CD1c-positive myeloid dendritic cell (primary cell): ENCODE measurements at regions not wholly inside any gene's neighbourhood (a gene's known extent, or its start where the extent isn't known, plus 50 kb on each side); places are given as distances from the start of the nearest gene placed in this dataset.
A peak's percentile ranks its signal among the peaks of the same experiment; 100 is the strongest.

Experiments used
- DNase-seq: peaks from one replicate; pipeline ENCODE4 v3.0.0-alpha.2; 2016; ENCODE audit errors: extremely low spot score

- DNase-seq, result no peak
Observed at GRCh38 chr9:91040371-91041215, 239.0 kb downstream of the SYK start.

GRCh38 chr9:91042024-91042423, 240.4 kb downstream of the SYK start:
- DNase-seq, result no peak

DNA sequence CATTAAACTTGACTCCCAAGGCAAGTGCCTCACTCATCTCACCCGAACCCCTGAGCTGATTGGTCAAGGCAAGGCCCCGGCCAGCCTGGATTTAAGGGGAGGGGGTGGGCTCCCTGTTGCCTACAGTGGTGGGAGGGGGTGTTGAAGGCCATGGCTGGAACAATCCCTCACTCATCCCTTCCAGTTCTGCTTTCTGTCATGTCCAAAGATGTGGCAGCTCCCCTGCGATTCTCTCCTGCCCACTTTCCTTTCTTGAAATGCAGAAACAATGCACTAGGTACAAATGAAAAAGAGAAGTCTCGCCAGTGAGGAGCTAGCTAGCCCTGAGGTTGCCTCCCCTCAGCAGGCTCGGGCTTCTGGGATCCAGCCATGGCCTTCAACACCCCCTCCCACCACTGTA, 240.9 kb downstream of the SYK start:
- no peak for DNase-seq

- no peak for DNase-seq
Observed at GRCh38 chr9:91043056-91043810, 241.6 kb downstream of the SYK start.

- DNase-seq, result no peak
Observed at GRCh38 chr9:91043811-91044175, 242.2 kb downstream of the SYK start.

DNA sequence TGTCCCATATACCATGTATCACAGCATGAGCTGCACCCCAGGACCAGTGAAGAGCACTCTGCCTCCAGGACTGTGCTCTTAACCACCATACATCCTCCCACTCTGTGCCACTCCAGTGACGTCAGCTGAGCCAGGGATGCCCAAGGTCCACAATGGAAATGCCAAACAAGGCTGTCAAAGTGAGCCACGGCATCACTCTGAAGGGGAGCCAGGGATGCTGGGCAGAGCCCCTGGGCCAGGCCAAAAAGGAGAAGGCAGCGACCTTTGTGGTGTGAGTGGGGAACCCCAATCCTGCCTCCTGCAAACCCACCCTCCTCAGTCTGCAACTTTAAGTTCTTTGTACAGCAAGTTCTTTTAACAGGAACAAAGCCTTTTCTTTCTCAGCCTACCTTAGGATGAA, 242.7 kb downstream of the SYK start:
- no peak for DNase-seq

DNA sequence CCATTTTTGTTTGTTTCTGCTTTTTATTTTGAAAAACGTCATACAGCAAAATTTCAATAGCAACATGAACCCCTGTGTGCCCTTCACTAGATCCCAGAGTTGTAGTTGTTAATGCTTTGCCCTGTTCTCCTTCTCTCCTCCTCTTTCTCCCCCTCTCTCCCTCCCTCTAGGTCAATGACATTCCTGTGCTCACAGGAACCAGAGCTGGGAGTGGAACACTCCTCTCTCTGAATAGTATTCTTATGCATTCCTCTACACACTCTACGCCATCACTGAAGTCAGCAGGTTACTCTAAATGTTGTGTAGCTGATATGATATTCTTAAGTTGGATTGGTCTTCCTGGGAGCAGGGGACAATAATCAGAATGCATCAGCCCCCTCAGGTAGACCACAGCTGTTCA, 243.4 kb downstream of the SYK start:
- DNase-seq, result no peak

GRCh38 chr9:91047529-91047928, 245.9 kb downstream of the SYK start:
- DNase-seq, result no peak

GRCh38 chr9:91047993-91048607, 246.5 kb downstream of the SYK start:
- DNase-seq, result no peak

DNA sequence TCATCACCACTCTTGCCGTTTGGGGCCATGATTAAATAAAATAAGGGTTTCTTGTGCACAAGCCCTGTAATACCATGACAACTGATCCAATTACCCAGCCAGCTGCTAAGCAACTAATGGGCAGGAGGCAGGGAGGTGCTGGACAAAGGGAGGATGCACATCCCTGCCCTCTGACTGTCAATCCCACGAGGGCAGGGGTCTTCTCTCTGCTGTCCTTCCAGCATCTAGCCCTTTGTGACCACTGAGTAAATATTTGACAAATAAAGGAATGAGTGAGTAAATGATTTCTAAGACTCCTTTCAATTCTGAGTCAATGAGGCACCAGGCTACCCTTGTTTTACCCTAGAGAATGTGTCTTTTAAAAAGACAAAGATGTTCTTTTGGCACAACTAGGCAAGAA, 247.1 kb downstream of the SYK start:
- DNase-seq, result no peak

GRCh38 chr9:91053824-91054223, 252.2 kb downstream of the SYK start:
- no peak for DNase-seq

DNA sequence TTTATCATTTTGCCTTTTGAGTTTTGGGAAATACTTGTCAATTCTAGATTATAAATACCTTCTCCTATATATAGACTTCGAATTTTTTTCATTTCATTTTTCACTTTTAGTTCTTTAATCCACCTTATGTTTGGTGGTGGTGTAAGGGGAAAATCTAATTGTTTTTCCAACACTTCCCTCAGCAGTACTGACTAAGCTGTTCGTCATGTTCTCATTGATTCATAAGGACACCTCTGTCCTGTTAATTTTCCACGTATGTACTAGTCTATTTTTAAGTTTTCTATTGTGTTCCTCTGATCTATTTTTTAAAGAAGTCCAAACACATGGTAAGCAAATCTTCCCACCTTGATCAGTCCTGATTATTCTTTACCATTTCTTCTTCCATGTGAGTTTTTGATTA, 254.2 kb downstream of the SYK start:
- DNase-seq, result no peak

DNA sequence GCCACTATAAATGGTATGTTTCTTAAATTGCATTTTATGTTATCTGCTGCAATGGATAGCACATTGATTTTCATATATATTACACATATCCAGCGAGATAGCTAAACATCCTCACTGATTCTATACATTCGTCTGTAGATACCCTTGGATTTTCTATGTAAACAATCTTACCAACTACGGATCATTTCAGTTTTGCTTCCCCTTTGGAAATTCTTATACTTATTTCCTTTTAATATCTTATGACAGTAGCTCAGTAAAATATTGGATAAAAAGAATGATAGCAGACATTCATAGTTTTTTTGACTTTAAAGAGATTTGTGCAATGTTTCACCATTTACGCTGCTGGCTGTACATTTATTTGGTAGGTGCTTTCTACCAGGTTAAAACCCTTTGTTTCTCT, 254.9 kb downstream of the SYK start:
- no peak for DNase-seq

DNA sequence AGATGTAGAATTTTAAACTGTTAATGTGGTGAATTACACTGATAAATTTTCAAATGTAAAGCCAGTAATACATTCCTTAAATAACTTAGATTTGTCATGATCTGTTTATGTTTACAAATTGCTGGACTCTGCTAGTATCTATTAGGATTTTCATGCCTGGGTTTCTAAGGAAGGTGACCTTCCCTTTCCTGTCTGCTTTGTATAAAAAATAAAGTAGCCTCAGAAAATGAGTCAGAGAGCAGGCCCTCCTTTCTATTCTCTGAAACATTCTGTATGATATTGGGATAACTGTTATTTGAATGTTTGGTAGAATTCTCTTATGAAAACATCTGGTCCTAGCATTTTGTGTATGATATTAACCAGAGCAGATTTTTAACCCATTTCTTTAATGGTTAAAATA, 255.3 kb downstream of the SYK start:
- peak; percentile 33 for DNase-seq

- no peak for DNase-seq
Observed at GRCh38 chr9:91059713-91060112, 258.1 kb downstream of the SYK start.

GRCh38 chr9:91060520-91061343, 259.1 kb downstream of the SYK start:
- peak; percentile 76 for DNase-seq

GRCh38 chr9:91061506-91061905, 259.9 kb downstream of the SYK start:
- DNase-seq, result peak; percentile 52

DNA sequence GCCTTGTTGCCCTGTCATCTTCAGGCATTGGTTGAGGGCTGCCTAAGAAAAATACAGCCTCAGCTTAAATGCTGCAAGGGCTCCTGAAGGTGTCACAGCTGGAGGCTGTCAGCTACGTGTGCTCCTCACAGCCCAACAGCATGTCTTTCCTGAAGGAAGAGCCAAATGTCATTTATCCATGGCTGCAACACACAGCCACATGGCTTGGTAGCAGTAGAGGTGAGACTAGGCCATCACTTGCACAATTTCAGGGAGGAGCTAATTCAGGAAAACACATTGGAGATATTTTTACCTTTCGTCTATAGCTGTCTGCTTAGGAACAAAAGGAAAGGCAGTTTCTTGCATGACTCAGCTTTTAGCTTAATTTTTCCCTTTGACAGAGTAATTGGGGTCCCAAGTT, 260.7 kb downstream of the SYK start:
- DNase-seq, result no peak

DNA sequence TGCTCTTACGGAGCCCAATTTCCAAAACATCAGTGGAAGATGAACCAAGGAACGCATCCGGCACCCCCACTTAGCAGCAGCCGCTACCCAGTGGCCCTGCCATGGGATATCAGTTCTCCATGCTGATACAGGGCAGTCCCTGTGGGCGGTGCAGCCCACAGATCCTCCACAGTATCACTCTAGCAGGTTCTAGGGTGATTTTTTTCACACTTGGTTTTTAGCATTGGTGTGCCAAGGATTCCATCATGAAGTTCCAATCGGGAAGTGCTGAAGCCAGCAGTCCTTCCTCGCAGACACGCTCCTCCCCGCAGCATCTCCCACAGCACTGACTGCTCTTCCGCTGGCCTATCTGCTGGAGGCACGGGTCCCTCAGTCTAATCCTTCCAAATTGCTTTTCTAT, 261.9 kb downstream of the SYK start:
- DNase-seq, result no peak

DNA sequence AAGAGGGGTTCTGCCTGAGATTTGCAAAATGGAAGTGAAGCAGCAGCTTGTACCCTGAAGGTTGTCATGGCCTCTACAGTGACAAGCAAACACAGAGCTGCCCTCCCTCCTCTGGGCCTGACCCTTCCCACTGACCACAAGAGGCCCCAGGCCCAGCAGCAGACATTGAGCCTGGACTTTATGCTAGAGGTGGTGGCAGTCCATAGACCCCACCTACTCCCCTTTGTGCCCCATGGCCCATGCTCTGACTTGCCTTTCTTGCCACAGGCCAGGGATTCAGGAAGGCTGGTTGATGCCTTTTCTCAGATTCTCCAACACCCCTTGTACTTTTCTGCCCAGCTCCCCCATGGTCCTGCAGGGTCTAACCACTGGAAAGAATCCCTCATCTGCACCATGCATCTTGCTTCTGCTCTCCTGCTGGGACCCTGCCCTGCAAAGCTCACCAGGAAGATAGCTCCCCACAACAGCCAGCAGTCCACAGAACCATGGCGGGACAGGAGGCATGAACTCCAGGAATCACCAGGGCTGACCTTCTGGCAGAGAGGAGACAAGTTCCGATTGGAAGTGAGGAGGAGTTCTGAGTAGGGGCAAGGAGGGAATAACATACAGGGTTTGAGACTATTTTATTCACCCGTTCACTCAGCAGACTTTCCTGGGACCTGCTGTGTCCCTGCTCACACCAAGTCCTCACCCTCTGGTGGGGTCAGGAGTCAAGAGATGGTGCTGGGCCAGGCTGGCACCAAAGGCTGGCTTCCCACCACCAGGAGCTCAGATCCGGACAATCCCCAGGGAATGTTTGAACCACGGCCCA, 263.8 kb downstream of the SYK start:
- DNase-seq, result no peak

DNA sequence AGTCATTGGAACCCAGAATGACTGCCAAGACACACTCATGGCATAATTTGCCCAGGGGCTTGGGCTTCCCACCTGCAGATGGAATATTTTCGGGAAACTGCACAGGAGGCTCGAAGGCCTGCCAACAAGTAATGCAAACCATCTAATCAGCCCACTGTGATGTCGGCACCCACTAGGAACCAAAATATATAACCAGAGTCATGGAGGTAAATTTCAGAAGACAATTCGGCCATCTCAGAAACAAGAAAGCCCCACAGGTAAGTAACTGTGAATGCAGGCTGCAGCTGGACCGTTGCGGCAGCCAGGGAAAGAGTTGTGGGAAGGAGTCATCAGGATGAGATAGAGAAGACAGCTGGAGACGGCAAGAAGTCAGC, 264.4 kb downstream of the SYK start:
- DNase-seq, result no peak
